ENCODE measurements at regions not wholly inside any gene's neighbourhood (a gene's known extent, or its start where the extent isn't known, plus 50 kb on each side); places are given as distances from the start of the nearest gene placed in this dataset.
"Not testable (repeated sequence)": the region's sequence is repeated elsewhere in the genome, so short reads cannot be mapped to it uniquely, and the experiment has no call there.

GRCh38 chr15:87562203-87562602 lies 694.3 kb downstream of the NTRK3 start:
- H3K4me1 ChIP-seq (ENCODE audit: low read depth): no peaks in the 10 kb centered on the region
- no peaks in the 10 kb centered on the region for H3K9me3 ChIP-seq
- DNase-seq: no peak
- TF ChIP-seq, protein P1, sequence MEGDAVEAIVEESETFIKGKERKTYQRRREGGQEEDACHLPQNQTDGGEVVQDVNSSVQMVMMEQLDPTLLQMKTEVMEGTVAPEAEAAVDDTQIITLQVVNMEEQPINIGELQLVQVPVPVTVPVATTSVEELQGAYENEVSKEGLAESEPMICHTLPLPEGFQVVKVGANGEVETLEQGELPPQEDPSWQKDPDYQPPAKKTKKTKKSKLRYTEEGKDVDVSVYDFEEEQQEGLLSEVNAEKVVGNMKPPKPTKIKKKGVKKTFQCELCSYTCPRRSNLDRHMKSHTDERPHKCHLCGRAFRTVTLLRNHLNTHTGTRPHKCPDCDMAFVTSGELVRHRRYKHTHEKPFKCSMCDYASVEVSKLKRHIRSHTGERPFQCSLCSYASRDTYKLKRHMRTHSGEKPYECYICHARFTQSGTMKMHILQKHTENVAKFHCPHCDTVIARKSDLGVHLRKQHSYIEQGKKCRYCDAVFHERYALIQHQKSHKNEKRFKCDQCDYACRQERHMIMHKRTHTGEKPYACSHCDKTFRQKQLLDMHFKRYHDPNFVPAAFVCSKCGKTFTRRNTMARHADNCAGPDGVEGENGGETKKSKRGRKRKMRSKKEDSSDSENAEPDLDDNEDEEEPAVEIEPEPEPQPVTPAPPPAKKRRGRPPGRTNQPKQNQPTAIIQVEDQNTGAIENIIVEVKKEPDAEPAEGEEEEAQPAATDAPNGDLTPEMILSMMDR (IDR thresholded peaks at IDR 0.05): no peak
- no peak for ATAC-seq
- H3K36me3 ChIP-seq (ENCODE audit: low read depth): no peaks in the 10 kb centered on the region
- intact Hi-C loops (cut with DNase I, micrococcal nuclease): no loop called here
- no peak overlapping the region for H3K4me3 ChIP-seq

- ATAC-seq: no peak
- DNase-seq: no peak
- no peak overlapping the region for H3K4me3 ChIP-seq
- intact Hi-C loops (cut with DNase I, micrococcal nuclease): no loop called here
- no peaks in the 10 kb centered on the region for H3K9me3 ChIP-seq
- H3K36me3 ChIP-seq (ENCODE audit: low read depth): no peaks in the 10 kb centered on the region
- TF ChIP-seq, protein P1 (IDR thresholded peaks at IDR 0.05): no peak
- H3K4me1 ChIP-seq (ENCODE audit: low read depth): no peaks in the 10 kb centered on the region
These were observed 694.9 kb downstream of the NTRK3 start for GRCh38 chr15:87561641-87562040.

- Histone ChIP-seq H3K9me3 (peaks cover 13% of the 10 kb centered on the region), H3K4me1 (ENCODE audit: low read depth) (no peaks in the 10 kb centered on the region), H3K36me3 (ENCODE audit: low read depth) (no peaks in the 10 kb centered on the region), H3K4me3 (no peak overlapping the region)
- TF ChIP-seq, protein P1 (IDR thresholded peaks at IDR 0.05): no peak
- no peak for DNase-seq
- ATAC-seq: no peak
- intact Hi-C loops (cut with DNase I, micrococcal nuclease): no loop called here
These were observed 698.7 kb downstream of the NTRK3 start for GRCh38 chr15:87557881-87558280.

DNA sequence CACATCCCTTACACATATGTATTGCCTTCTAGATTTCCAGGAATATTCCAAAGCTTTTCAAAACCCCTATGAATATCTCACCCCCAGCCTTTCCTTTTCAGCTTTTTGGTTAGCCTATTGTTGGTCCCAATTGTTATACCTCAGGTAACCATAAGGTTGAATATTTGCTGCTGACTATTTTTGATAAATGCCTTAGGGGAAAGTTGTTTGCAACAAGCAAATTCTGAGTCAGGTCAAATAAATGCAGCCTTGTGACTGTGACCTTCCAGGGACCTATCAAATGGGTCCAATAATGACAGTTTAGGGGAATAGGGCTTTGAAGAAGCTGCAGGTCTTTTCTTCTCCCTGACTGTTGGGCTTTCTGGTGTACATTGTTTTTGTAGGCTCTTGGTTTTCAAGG lies 699.7 kb downstream of the NTRK3 start:
- Histone ChIP-seq H3K36me3 (ENCODE audit: low read depth) (no peaks in the 10 kb centered on the region), H3K4me1 (ENCODE audit: low read depth) (no peaks in the 10 kb centered on the region), H3K9me3 (peaks cover 21% of the 10 kb centered on the region), H3K4me3 (no peak overlapping the region)
- intact Hi-C loops (cut with DNase I, micrococcal nuclease): no loop called here
- ATAC-seq (no peak), DNase-seq (no peak)
- TF ChIP-seq, protein P1 (IDR thresholded peaks at IDR 0.05): no peak

DNA sequence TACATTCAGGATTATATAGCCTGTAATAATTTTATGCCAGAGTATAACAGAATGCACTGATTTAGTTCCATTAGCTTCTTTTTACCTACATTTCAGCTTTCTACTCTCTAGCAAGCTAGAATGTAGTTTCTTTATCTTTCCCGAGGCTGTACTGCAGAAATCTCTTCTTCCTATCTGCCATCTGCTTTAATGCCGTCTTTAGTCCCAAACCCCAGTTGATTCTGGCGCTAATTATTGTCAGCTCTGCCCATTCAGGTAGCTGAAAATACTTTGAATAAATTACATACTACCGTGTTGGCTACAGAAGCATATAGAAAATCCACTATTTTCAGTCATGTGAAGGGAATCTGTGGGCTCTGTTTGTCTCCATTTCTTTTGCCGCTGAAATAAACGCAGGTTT lies 706.7 kb downstream of the NTRK3 start:
- Histone ChIP-seq H3K9me3 (peaks cover 26% of the 10 kb centered on the region), H3K4me3 (no peak overlapping the region), H3K4me1 (ENCODE audit: low read depth) (no peaks in the 10 kb centered on the region), H3K36me3 (ENCODE audit: low read depth) (no peaks in the 10 kb centered on the region)
- ATAC-seq (no peak), DNase-seq (no peak)
- intact Hi-C loops (cut with DNase I, micrococcal nuclease): loop anchor here in 1 of 2 donors (5.0 kb wide), 1 partner anchor 113 kb away; no protein-coding TSS in a partner anchor
- TF ChIP-seq, protein P1 (IDR thresholded peaks at IDR 0.05): no peak

- no peaks in the 10 kb centered on the region for H3K36me3 ChIP-seq (ENCODE audit: low read depth)
- TF ChIP-seq, protein P1 (IDR thresholded peaks at IDR 0.05): no peak
- no peaks in the 10 kb centered on the region for H3K4me1 ChIP-seq (ENCODE audit: low read depth)
- intact Hi-C loops (cut with DNase I, micrococcal nuclease): loop anchor here in 1 of 2 donors (5.0 kb wide), 1 partner anchor 112 kb away; no protein-coding TSS in a partner anchor
- peaks cover 25% of the 10 kb centered on the region for H3K9me3 ChIP-seq
- ATAC-seq: no peak
- no peak for DNase-seq
- no peak overlapping the region for H3K4me3 ChIP-seq
These were observed 707.2 kb downstream of the NTRK3 start for GRCh38 chr15:87549296-87549695.

GRCh38 chr15:87548590-87548989 lies 707.9 kb downstream of the NTRK3 start:
- H3K4me3 ChIP-seq; H3K36me3 ChIP-seq (ENCODE audit: low read depth); H3K4me1 ChIP-seq (ENCODE audit: low read depth); ATAC-seq; DNase-seq: not testable (repeated sequence)
- H3K9me3 ChIP-seq: peaks cover 18% of the 10 kb centered on the region
- intact Hi-C loops (cut with DNase I, micrococcal nuclease): loop anchor here in 1 of 2 donors (5.0 kb wide), 1 partner anchor 111 kb away; no protein-coding TSS in a partner anchor

All from mucosa of descending colon (tissue), 3 donors.